IPS-18a (cell line): ENCODE measurements at regions not wholly inside any gene's neighbourhood (a gene's known extent, or its start where the extent isn't known, plus 50 kb on each side); places are given as distances from the start of the nearest gene placed in this dataset.

Source experiments
- H3K27ac ChIP-seq: one replicate; pipeline ENCODE4 v1.5.1; 2013; ENCODE audit warnings: low read length
- H3K27me3 ChIP-seq: one replicate; pipeline ENCODE4 v1.6.1; 2013; ENCODE audit warnings: mild to moderate bottlenecking, low read length; ENCODE audit not compliant: control insufficient read depth, insufficient read depth
- H3K36me3 ChIP-seq: one replicate; pipeline ENCODE4 v1.6.1; 2013; ENCODE audit warnings: low read depth, low read length; ENCODE audit not compliant: control insufficient read depth
- H3K4me1 ChIP-seq: one replicate; pipeline ENCODE4 v1.6.1; 2013; ENCODE audit warnings: low read depth, low read length; ENCODE audit not compliant: control insufficient read depth
- H3K4me3 ChIP-seq: one replicate; pipeline ENCODE4 v1.5.1; 2013; ENCODE audit warnings: low read length
- H3K9ac ChIP-seq: one replicate; pipeline ENCODE4 v1.6.1; 2013; ENCODE audit warnings: mild to moderate bottlenecking, low read length, moderate library complexity
- H3K9me3 ChIP-seq: one replicate; pipeline ENCODE4 v1.6.1; 2013; ENCODE audit warnings: low read depth, low read length; ENCODE audit not compliant: control insufficient read depth

DNA sequence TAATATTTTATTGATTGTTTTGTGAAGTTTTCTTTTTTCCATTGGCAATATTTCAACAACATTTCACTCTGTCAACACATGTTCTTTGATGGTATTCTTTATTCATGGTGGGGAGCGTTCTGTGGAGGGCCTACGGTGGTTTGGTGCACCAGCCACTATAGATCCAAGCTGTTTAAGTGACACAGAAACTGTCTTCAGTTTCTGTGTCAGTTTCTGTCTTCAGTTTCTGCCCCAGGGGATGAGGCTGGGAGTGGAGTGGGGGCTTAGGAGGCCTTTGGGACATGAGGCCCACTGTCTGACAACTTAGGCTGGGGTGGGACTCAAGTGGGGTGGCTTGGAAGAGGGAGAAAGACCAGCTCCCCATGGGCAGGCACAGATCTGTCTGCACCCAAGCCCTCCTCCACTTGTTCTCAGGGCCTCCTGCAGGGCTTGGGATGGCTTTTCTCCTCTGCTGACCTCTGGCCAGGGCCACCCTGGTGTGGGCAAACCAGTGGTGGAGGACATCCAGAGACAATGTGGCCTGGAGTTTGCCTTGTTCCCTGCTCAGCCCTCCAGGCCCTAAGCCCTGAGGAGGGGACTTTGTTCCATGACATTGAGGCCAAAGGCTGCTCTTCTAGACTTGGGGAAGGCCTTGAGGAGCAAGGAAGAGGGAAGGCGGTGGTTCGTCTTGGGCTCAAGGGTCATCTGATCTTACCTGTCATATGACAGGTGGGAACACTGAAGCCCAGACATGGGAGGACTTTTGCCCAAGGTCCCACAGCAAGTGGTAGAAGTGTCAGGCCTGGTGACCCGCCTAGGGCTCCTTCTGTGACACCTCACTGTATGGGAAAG, 60.3 kb upstream of the SMAD6 start:
- H3K9me3 ChIP-seq: no peaks in the 10 kb centered on the region
- no peaks in the 10 kb centered on the region for H3K27me3 ChIP-seq
- no peak overlapping the region for H3K27ac ChIP-seq
- no peak overlapping the region for H3K4me3 ChIP-seq
- no peak overlapping the region for H3K9ac ChIP-seq
- no peaks in the 10 kb centered on the region for H3K4me1 ChIP-seq
- no peaks in the 10 kb centered on the region for H3K36me3 ChIP-seq

- Histone ChIP-seq H3K4me1 (no peaks in the 10 kb centered on the region), H3K27me3 (no peaks in the 10 kb centered on the region), H3K36me3 (no peaks in the 10 kb centered on the region), H3K27ac (no peak overlapping the region), H3K9ac (no peak overlapping the region), H3K9me3 (no peaks in the 10 kb centered on the region), H3K4me3 (no peak overlapping the region)
Observed at GRCh38 chr15:66642514-66642913, 59.5 kb upstream of the SMAD6 start.

DNA sequence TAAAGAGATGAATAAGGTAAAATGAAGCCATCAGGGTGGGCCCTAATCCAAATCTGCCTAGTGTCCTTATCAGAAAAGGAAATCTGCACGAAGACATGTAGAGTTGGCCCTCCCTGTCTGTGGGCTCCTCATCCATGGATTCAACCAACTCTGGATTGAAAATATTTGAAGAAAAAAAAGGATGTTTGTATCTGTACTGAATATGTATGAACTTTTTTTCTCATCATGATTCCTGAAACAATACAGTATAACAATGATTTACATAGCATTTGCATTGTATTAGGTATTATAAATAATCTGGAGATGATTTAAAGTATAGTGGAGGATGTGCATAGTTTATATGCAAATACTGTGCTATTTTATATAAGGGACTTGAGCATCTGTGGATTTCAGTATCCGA, 59.0 kb upstream of the SMAD6 start:
- Histone ChIP-seq H3K36me3 (no peaks in the 10 kb centered on the region), H3K9ac (no peak overlapping the region), H3K27ac (no peak overlapping the region), H3K27me3 (no peaks in the 10 kb centered on the region), H3K4me3 (no peak overlapping the region), H3K4me1 (no peaks in the 10 kb centered on the region), H3K9me3 (no peaks in the 10 kb centered on the region)

GRCh38 chr15:66644000-66644787, 57.8 kb upstream of the SMAD6 start:
- Histone ChIP-seq H3K4me1 (no peaks in the 10 kb centered on the region), H3K27ac (no peak overlapping the region), H3K9me3 (no peaks in the 10 kb centered on the region), H3K27me3 (no peaks in the 10 kb centered on the region), H3K9ac (no peak overlapping the region), H3K4me3 (no peak overlapping the region), H3K36me3 (no peaks in the 10 kb centered on the region)

- Histone ChIP-seq H3K9ac (no peak overlapping the region), H3K36me3 (no peaks in the 10 kb centered on the region), H3K9me3 (no peaks in the 10 kb centered on the region), H3K4me3 (no peak overlapping the region), H3K4me1 (no peaks in the 10 kb centered on the region), H3K27me3 (no peaks in the 10 kb centered on the region), H3K27ac (no peak overlapping the region)
Observed at GRCh38 chr15:66644869-66645268, 57.2 kb upstream of the SMAD6 start.

DNA sequence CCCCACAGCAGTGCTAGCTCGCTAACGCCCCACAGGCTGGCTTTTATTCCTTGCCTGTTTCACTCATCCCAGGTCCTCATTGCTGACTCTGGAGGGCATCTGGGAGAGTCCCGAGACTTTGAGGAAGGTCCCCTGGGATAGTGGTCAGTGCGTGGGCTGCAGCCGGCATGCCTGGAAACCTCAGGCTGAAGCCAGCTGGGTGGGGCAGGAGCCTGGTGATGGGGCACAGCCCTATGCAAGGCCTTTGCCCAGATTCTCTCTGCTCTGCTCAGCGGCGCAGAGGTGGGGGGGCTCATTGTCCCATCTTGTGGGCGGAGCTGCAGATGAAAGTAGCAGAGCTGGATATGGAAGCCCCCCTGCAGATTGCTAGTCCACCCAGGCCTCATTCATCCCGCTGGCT, 55.7 kb upstream of the SMAD6 start:
- no peaks in the 10 kb centered on the region for H3K9me3 ChIP-seq
- no peaks in the 10 kb centered on the region for H3K36me3 ChIP-seq
- H3K27me3 ChIP-seq: no peaks in the 10 kb centered on the region
- H3K4me3 ChIP-seq: no peak overlapping the region
- H3K27ac ChIP-seq: no peak overlapping the region
- no peak overlapping the region for H3K9ac ChIP-seq
- no peaks in the 10 kb centered on the region for H3K4me1 ChIP-seq

DNA sequence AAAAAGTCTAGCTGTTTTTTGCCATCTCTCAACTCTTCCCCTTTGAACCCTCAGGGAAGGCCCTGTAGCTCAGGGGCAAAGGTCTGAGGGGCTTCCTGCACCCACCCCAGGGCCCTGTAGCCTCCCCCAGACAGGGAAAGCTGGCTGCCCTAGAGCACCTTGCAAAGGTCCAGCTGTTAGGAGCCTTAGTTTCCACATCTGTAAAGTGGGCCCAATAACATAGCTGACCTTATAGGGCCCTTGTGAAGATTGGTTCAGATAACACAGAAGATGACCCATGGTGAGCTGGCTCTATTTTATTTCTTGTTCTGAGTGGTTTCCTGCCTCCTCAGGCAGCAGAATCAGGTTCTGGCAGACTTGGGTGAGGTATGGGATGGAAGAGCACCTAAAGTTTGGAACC, 55.2 kb upstream of the SMAD6 start:
- no peak overlapping the region for H3K27ac ChIP-seq
- no peaks in the 10 kb centered on the region for H3K4me1 ChIP-seq
- no peaks in the 10 kb centered on the region for H3K36me3 ChIP-seq
- no peak overlapping the region for H3K4me3 ChIP-seq
- H3K9ac ChIP-seq: no peak overlapping the region
- H3K27me3 ChIP-seq: no peaks in the 10 kb centered on the region
- H3K9me3 ChIP-seq: no peaks in the 10 kb centered on the region

DNA sequence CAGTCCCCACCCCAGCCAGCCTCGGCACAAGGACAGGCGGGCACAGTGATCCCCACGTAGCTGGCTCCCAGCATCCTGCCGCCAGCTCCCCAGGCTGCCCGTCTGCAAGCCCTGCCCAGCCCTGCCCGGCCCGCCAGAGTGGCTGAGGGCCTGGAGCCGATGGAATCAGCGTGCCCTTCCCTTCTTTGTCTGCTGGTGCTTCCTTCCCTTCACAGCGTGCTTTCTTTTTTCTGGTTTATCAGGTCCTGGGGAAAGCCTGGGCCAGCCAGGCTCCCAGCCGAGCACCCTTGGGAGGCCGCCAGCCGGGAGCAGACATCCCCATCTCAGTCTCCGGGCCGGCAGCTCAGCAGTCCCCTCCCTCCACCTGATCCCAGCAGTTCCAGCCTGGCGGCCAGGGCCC, 54.7 kb upstream of the SMAD6 start:
- Histone ChIP-seq H3K4me1 (no peaks in the 10 kb centered on the region), H3K27ac (no peak overlapping the region), H3K9me3 (no peaks in the 10 kb centered on the region), H3K36me3 (no peaks in the 10 kb centered on the region), H3K27me3 (no peaks in the 10 kb centered on the region), H3K4me3 (no peak overlapping the region), H3K9ac (no peak overlapping the region)

DNA sequence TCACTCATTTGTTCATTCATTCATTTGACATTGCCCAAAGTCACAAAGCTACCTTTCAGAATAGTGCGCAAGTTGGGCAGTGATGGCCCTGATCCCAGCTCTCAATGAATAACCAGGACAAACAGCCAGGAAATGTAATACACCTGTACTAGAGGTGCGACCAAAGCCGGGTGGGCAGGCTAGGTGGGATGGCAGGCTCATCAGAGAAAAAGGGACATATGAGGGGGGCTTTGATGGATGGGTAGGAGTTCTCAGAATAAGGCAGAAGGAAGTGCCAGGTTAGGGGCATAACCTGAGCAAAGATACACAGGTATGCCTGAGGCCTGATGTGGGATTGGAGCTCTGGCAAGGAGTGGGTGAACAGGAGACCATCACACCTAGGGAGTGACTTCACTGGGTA, 53.4 kb upstream of the SMAD6 start:
- Histone ChIP-seq H3K27ac (no peak overlapping the region), H3K4me1 (no peaks in the 10 kb centered on the region)

GRCh38 chr15:66649235-66649984, 52.6 kb upstream of the SMAD6 start:
- H3K9ac ChIP-seq: no peak overlapping the region
- H3K36me3 ChIP-seq: no peaks in the 10 kb centered on the region

More for the DNA sequence above, 53.4 kb upstream of the SMAD6 start:
- Histone ChIP-seq H3K4me3 (no peak overlapping the region), H3K27me3 (no peaks in the 10 kb centered on the region), H3K36me3 (no peaks in the 10 kb centered on the region), H3K9me3 (no peaks in the 10 kb centered on the region), H3K9ac (no peak overlapping the region)

DNA sequence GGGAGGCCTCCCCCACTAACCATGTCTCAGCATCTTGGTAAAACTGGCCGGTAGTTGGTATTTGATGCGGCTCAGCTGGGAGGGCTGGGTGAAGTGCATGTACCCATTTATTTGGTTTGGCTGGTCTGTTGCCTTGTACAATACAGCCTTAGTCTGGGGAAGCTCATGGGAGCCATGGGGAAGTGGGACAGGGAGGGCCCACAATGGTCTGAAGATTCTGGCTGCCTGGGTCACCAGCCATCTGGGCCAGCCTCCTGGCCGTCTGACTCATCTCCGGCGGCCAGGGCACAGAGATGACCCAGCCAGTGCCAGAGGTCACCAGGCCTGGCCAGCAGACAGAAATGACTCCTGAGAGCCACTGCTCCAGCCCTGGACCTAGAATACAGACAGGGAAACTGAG, 51.6 kb upstream of the SMAD6 start:
- peaks cover 8% of the 10 kb centered on the region for H3K4me1 ChIP-seq
- no peak overlapping the region for H3K4me3 ChIP-seq
- no peak overlapping the region for H3K9ac ChIP-seq
- H3K27ac ChIP-seq: no peak overlapping the region
- no peaks in the 10 kb centered on the region for H3K27me3 ChIP-seq
- H3K36me3 ChIP-seq: no peaks in the 10 kb centered on the region
- no peaks in the 10 kb centered on the region for H3K9me3 ChIP-seq

More at GRCh38 chr15:66649235-66649984, 52.6 kb upstream of the SMAD6 start:
- no peaks in the 10 kb centered on the region for H3K9me3 ChIP-seq
- H3K4me3 ChIP-seq: no peak overlapping the region
- H3K27me3 ChIP-seq: no peaks in the 10 kb centered on the region
- H3K4me1 ChIP-seq: peaks cover 3% of the 10 kb centered on the region
- H3K27ac ChIP-seq: no peak overlapping the region
